HL-60 (cell line): ENCODE measurements at regions not wholly inside any gene's neighbourhood (a gene's known extent, or its start where the extent isn't known, plus 50 kb on each side); places are given as distances from the start of the nearest gene placed in this dataset.
A peak's percentile ranks its signal among the peaks of the same experiment; 100 is the strongest.

Experiments
- DNase-seq, 2 experiments: peaks; one replicate each; pipeline ENCODE4 v3.0.0-alpha.2; 2010 to 2020; ENCODE audit warnings: low read depth in 1 of 2, low spot score in 1 of 2
- H3K27ac ChIP-seq: fragments of 250-450 bp; sonication (Bioruptor Pico); replicated peaks from 2 replicates; pipeline ENCODE4 v1.5.1; 2020; ENCODE audit warnings: mild to moderate bottlenecking, moderate library complexity
- H3K27me3 ChIP-seq: fragments of 250-450 bp; sonication (Bioruptor Pico); 2 replicates; pipeline ENCODE4 v1.5.1; 2021; ENCODE audit warnings: mild to moderate bottlenecking, moderate library complexity; ENCODE audit not compliant: insufficient read depth, poor library complexity, severe bottlenecking
- H3K4me3 ChIP-seq: replicated peaks from 2 replicates; pipeline ENCODE4 v1.5.1; 2011; ENCODE audit warnings: mild to moderate bottlenecking, control low read depth, low read length; ENCODE audit not compliant: insufficient read depth
- GABPA ChIP-seq: IDR thresholded peaks from 2 replicates; pipeline ENCODE4 v1.6.1; 2012; ENCODE audit warnings: low read depth
- POLR2AphosphoS5 ChIP-seq: IDR thresholded peaks from 2 replicates; pipeline ENCODE4 v1.6.1; 2012; ENCODE audit warnings: low read depth
- REST ChIP-seq: IDR thresholded peaks from 2 replicates; pipeline ENCODE4 v1.6.1; 2012; ENCODE audit warnings: low read depth; ENCODE audit not compliant: insufficient replicate concordance
- SPI1 ChIP-seq: IDR thresholded peaks from 2 replicates; pipeline ENCODE4 v1.6.1; 2012; ENCODE audit warnings: low read depth, mild to moderate bottlenecking, borderline replicate concordance
- TF ChIP-seq, protein P1 (sequence below): IDR thresholded peaks from one replicate; pipeline ENCODE4 v1.5.1; 2011; ENCODE audit warnings: low read length, control low read depth, inconsistent platforms; ENCODE audit not compliant: insufficient read depth

DNA sequence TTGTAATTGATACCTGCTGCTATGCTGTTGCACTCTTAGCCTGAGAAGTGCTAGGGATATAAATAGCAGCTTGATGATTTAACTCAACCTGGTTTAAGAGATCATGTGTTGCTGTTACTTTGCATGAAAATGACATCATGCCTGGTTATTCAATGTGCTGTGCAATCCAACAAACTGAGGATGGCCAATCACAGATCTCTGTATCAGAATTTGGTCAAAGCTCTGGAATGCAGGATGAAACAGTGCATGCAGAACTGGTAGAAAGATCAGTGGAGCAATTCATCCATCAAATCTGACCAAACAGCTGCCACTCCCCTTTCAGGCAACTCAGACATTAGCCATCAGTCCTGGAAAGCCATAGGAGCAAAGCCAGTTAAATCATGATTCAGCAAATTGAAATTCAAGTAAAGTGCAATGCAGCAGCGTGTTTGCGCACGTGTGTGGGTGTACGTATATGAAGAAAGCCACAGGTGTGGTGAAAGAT, 160.3 kb upstream of the RASGEF1B start:
- no peak overlapping the region for H3K27ac ChIP-seq
- no peak overlapping the region for H3K4me3 ChIP-seq
- H3K27me3 ChIP-seq = no peaks in the 10 kb centered on the region
- DNase-seq = peak; percentile 1
- TF ChIP-seq REST = no peak
- TF ChIP-seq, protein P1, sequence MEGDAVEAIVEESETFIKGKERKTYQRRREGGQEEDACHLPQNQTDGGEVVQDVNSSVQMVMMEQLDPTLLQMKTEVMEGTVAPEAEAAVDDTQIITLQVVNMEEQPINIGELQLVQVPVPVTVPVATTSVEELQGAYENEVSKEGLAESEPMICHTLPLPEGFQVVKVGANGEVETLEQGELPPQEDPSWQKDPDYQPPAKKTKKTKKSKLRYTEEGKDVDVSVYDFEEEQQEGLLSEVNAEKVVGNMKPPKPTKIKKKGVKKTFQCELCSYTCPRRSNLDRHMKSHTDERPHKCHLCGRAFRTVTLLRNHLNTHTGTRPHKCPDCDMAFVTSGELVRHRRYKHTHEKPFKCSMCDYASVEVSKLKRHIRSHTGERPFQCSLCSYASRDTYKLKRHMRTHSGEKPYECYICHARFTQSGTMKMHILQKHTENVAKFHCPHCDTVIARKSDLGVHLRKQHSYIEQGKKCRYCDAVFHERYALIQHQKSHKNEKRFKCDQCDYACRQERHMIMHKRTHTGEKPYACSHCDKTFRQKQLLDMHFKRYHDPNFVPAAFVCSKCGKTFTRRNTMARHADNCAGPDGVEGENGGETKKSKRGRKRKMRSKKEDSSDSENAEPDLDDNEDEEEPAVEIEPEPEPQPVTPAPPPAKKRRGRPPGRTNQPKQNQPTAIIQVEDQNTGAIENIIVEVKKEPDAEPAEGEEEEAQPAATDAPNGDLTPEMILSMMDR = no peak
- no peak for TF ChIP-seq POLR2AphosphoS5
- no peak for TF ChIP-seq SPI1
- TF ChIP-seq GABPA = no peak

DNA sequence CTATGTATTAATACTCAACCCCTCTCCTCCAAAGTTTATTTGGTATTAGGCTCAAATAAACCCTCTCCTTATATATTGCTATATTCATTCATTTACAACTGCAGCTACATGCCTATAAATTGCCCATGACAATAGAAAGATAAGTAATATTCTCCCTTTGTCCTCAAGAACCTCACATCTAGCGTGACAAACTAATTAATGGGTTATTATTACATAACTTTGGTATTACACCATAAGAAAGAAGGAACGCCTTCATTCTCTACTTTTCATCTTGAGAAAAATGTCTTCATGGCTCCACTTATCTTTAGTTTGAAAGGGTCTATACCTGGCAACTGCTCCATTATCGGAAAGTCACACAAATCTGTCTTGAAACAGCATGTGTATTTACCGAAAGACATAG, 157.7 kb upstream of the RASGEF1B start:
- H3K27me3 ChIP-seq = no peaks in the 10 kb centered on the region
- no peak overlapping the region for H3K4me3 ChIP-seq
- DNase-seq = peak in 1 of 2 experiments; percentile 11
- no peak overlapping the region for H3K27ac ChIP-seq
- TF ChIP-seq REST = no peak
- TF ChIP-seq, protein P1 = no peak
- no peak for TF ChIP-seq POLR2AphosphoS5
- no peak for TF ChIP-seq SPI1
- no peak for TF ChIP-seq GABPA

DNA sequence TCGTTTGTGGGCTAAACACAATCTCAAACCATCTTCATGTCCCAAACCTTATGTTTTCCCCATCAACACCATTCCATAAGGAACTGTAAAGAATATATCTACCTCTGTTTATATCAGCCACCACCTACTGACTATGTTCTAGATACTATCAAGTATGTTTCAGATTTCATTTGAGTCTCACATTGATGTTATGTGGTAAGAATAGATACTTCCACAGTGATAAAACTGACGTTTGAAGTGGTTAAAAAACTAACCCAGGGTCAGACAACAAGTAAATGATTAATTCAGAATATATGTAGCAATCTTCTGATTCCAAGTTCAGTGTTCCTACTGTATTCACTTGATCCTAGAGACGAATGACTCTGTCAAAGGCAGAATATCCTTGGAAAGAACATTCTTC, 156.8 kb upstream of the RASGEF1B start:
- no peak for DNase-seq
- TF ChIP-seq REST = no peak
- no peak for TF ChIP-seq SPI1
- TF ChIP-seq GABPA = no peak
- TF ChIP-seq, protein P1 = no peak
- no peak for TF ChIP-seq POLR2AphosphoS5
- Histone ChIP-seq H3K27ac (no peak overlapping the region), H3K27me3 (no peaks in the 10 kb centered on the region), H3K4me3 (no peak overlapping the region)
